Astrocyte (in vitro differentiated cells and primary cell): ENCODE measurements at regions not wholly inside any gene's neighbourhood (a gene's known extent, or its start where the extent isn't known, plus 50 kb on each side); places are given as distances from the start of the nearest gene placed in this dataset.
A peak's percentile ranks its signal among the peaks of the same experiment; 100 is the strongest.

Experiments
- DNase-seq: peaks from one replicate; pipeline ENCODE4 v3.0.0-alpha.2; 2010; ENCODE audit warnings: low read depth
- FAIRE-seq: peaks from 2 replicates; lab custom pipeline; 2011; peaks lifted over from hg19 to GRCh38; lab: Jason Lieb, UNC
- H2AFZ ChIP-seq: 2 replicates; pipeline ENCODE4 v1.6.0; 2012; ENCODE audit warnings: low read depth, low read length, inconsistent platforms
- H3K27ac ChIP-seq: 2 replicates; pipeline ENCODE4 v1.5.1; 2011; ENCODE audit warnings: low read depth, low read length, inconsistent platforms
- H3K27me3 ChIP-seq: 2 replicates; pipeline ENCODE4 v1.6.0; 2011; ENCODE audit warnings: low read length, inconsistent platforms; ENCODE audit not compliant: insufficient read depth
- H3K36me3 ChIP-seq: 2 replicates; pipeline ENCODE4 v1.5.1; 2011; ENCODE audit warnings: low read length, inconsistent platforms; ENCODE audit not compliant: insufficient read depth
- H3K4me1 ChIP-seq: 2 replicates; pipeline ENCODE4 v1.5.1; 2011; ENCODE audit warnings: low read length, inconsistent platforms; ENCODE audit not compliant: insufficient read depth
- H3K4me2 ChIP-seq: 2 replicates; pipeline ENCODE4 v1.6.0; 2012; ENCODE audit warnings: low read length, inconsistent platforms
- H3K4me3 ChIP-seq: 2 replicates; pipeline ENCODE4 v1.5.1; 2011; ENCODE audit warnings: low read depth, mild to moderate bottlenecking, low read length, inconsistent platforms; ENCODE audit not compliant: insufficient read depth
- H3K79me2 ChIP-seq: 2 replicates; pipeline ENCODE4 v1.6.0; 2012; ENCODE audit warnings: mild to moderate bottlenecking, low read length, inconsistent platforms; ENCODE audit not compliant: insufficient read depth
- H3K9ac ChIP-seq: 2 replicates; pipeline ENCODE4 v1.6.0; 2012; ENCODE audit warnings: mild to moderate bottlenecking, low read length, inconsistent platforms
- H3K9me3 ChIP-seq: 2 replicates; pipeline ENCODE4 v1.5.1; 2012; ENCODE audit warnings: low read depth, mild to moderate bottlenecking, low read length, inconsistent platforms; ENCODE audit not compliant: insufficient read depth
- H4K20me1 ChIP-seq: 2 replicates; pipeline ENCODE4 v1.6.0; 2012; ENCODE audit warnings: low read length, inconsistent platforms; ENCODE audit not compliant: insufficient read depth
- H3K27ac Mint-ChIP-seq: one replicate; pipeline ENCODE4 v1.8.0; 2021; ENCODE audit warnings: mild to moderate bottlenecking, mixed read lengths; ENCODE audit not compliant: unreplicated experiment
- H3K27me3 Mint-ChIP-seq: one replicate; pipeline ENCODE4 v1.8.0; 2021; ENCODE audit warnings: low read depth, mixed read lengths; ENCODE audit not compliant: unreplicated experiment
- H3K36me3 Mint-ChIP-seq: one replicate; pipeline ENCODE4 v1.8.0; 2021; ENCODE audit warnings: low read depth, mixed read lengths; ENCODE audit not compliant: unreplicated experiment
- H3K4me1 Mint-ChIP-seq: one replicate; pipeline ENCODE4 v1.8.0; 2021; ENCODE audit warnings: low read depth, mixed read lengths; ENCODE audit not compliant: unreplicated experiment
- H3K4me3 Mint-ChIP-seq: one replicate; pipeline ENCODE4 v1.8.0; 2021; ENCODE audit warnings: mild to moderate bottlenecking, moderate library complexity, mixed read lengths; ENCODE audit not compliant: unreplicated experiment
- H3K9me3 Mint-ChIP-seq: one replicate; pipeline ENCODE4 v1.8.0; 2021; ENCODE audit warnings: mild to moderate bottlenecking, mixed read lengths; ENCODE audit not compliant: unreplicated experiment
- EZH2 ChIP-seq: IDR thresholded peaks from 2 replicates; pipeline ENCODE4 v1.6.1; 2012; ENCODE audit warnings: mild to moderate bottlenecking, low read length, inconsistent platforms; ENCODE audit not compliant: insufficient read depth
- TF ChIP-seq, protein P1 (sequence below): IDR thresholded peaks from 2 replicates; pipeline ENCODE4 v1.5.1; 2011; ENCODE audit warnings: low read depth, mild to moderate bottlenecking, inconsistent platforms, low read length, moderate library complexity; ENCODE audit not compliant: insufficient read depth

DNA sequence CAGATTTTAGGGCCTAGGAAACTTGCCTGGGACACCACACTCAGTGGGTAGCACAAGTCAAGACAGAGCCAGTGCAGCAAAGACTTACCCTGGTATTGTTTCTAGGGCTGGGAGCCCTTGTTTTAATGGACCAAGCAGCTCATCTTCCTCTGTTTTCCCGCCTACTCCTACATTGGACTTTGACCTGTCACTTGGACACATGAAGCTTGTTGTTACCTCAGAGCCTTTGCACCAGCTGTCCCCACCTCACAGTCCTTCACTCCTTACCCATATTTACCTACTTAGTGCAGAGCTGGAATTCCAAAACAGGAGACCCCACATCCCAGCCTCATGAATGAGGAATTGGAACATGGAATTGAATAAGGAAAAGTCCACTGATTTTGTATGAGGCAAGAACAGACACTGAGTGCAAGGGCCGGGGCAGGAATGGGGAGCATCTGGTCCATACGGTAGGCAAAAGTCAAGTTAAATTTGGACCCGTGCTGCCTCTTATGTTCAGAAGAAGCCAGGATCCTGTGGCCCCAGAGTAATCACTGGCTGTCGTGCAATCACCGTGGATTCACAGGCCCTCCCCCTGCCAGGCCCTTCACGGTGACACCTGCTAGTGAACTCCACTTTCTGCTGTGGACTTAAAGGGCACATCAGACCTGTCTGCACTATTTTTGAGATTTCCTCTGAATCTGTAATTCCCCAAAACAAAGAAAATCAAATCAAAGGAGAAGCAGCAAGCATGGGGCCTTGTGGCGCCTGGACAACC lies 236.9 kb upstream of the PMEPA1 start:
- Mint-ChIP-seq H3K27me3 (peaks cover 27% of the 10 kb centered on the region), H3K27ac (no peak overlapping the region), H3K36me3 (no peaks in the 10 kb centered on the region), H3K4me3 (no peak overlapping the region), H3K9me3 (peaks cover 7% of the 10 kb centered on the region), H3K4me1 (peaks cover 5% of the 10 kb centered on the region)
- DNase-seq = no peak
- Histone ChIP-seq H3K4me1 (peaks cover 19% of the 10 kb centered on the region), H3K27me3 (no peaks in the 10 kb centered on the region), H3K9ac (peak overlapping the region; percentile 50), H3K9me3 (no peaks in the 10 kb centered on the region), H3K79me2 (no peaks in the 10 kb centered on the region), H3K27ac (peak overlapping the region; percentile 76), H2AFZ (no peak overlapping the region), H4K20me1 (no peaks in the 10 kb centered on the region), H3K4me3 (no peak overlapping the region), H3K4me2 (peak overlapping the region; percentile 62), H3K36me3 (no peaks in the 10 kb centered on the region)
- TF ChIP-seq, protein P1, sequence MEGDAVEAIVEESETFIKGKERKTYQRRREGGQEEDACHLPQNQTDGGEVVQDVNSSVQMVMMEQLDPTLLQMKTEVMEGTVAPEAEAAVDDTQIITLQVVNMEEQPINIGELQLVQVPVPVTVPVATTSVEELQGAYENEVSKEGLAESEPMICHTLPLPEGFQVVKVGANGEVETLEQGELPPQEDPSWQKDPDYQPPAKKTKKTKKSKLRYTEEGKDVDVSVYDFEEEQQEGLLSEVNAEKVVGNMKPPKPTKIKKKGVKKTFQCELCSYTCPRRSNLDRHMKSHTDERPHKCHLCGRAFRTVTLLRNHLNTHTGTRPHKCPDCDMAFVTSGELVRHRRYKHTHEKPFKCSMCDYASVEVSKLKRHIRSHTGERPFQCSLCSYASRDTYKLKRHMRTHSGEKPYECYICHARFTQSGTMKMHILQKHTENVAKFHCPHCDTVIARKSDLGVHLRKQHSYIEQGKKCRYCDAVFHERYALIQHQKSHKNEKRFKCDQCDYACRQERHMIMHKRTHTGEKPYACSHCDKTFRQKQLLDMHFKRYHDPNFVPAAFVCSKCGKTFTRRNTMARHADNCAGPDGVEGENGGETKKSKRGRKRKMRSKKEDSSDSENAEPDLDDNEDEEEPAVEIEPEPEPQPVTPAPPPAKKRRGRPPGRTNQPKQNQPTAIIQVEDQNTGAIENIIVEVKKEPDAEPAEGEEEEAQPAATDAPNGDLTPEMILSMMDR = no peak
- no peak for TF ChIP-seq EZH2
- no peak for FAIRE-seq

GRCh38 chr20:57944988-57945387 lies 235.2 kb upstream of the PMEPA1 start:
- Histone ChIP-seq H2AFZ (no peak overlapping the region), H3K79me2 (no peaks in the 10 kb centered on the region), H3K9ac (no peak overlapping the region), H3K4me3 (no peak overlapping the region), H4K20me1 (no peaks in the 10 kb centered on the region), H3K4me1 (peaks cover 25% of the 10 kb centered on the region), H3K9me3 (no peaks in the 10 kb centered on the region), H3K27me3 (no peaks in the 10 kb centered on the region), H3K4me2 (no peak overlapping the region), H3K27ac (no peak overlapping the region), H3K36me3 (no peaks in the 10 kb centered on the region)
- DNase-seq (no peak), FAIRE-seq (no peak)
- Mint-ChIP-seq H3K27ac (no peak overlapping the region), H3K9me3 (peaks cover 5% of the 10 kb centered on the region), H3K36me3 (no peaks in the 10 kb centered on the region), H3K27me3 (peaks cover 30% of the 10 kb centered on the region), H3K4me3 (no peak overlapping the region), H3K4me1 (peaks cover 9% of the 10 kb centered on the region)
- TF ChIP-seq EZH2 = no peak
- TF ChIP-seq, protein P1 = no peak

GRCh38 chr20:57943950-57944349 lies 234.1 kb upstream of the PMEPA1 start:
- no peak for FAIRE-seq
- TF ChIP-seq, protein P1 = no peak
- TF ChIP-seq EZH2 = no peak
- H3K79me2 ChIP-seq = no peaks in the 10 kb centered on the region
- Mint-ChIP-seq H3K27me3 (peaks cover 34% of the 10 kb centered on the region), H3K4me3 (no peak overlapping the region), H3K4me1 (peaks cover 11% of the 10 kb centered on the region), H3K9me3 (peaks cover 7% of the 10 kb centered on the region), H3K36me3 (no peaks in the 10 kb centered on the region), H3K27ac (no peak overlapping the region)
- H4K20me1 ChIP-seq = no peaks in the 10 kb centered on the region
- no peak overlapping the region for H3K4me2 ChIP-seq
- no peak for DNase-seq
- no peak overlapping the region for H3K9ac ChIP-seq
- H3K4me3 ChIP-seq = no peak overlapping the region
- H2AFZ ChIP-seq = no peak overlapping the region
- no peaks in the 10 kb centered on the region for H3K36me3 ChIP-seq
- H3K9me3 ChIP-seq = no peaks in the 10 kb centered on the region
- H3K4me1 ChIP-seq = peaks cover 25% of the 10 kb centered on the region
- H3K27ac ChIP-seq = no peak overlapping the region
- no peaks in the 10 kb centered on the region for H3K27me3 ChIP-seq
